HG03060 (cell line): ENCODE measurements at regions not wholly inside any gene's neighbourhood (a gene's known extent, or its start where the extent isn't known, plus 50 kb on each side); places are given as distances from the start of the nearest gene placed in this dataset.

Source experiments
- ATAC-seq: cut with Tn5 transposase; IDR thresholded peaks from one replicate; pipeline ENCODE4 v1.9.1; 2021; ENCODE audit warnings: low read depth, moderate number of reproducible peaks; ENCODE audit not compliant: unreplicated experiment

DNA sequence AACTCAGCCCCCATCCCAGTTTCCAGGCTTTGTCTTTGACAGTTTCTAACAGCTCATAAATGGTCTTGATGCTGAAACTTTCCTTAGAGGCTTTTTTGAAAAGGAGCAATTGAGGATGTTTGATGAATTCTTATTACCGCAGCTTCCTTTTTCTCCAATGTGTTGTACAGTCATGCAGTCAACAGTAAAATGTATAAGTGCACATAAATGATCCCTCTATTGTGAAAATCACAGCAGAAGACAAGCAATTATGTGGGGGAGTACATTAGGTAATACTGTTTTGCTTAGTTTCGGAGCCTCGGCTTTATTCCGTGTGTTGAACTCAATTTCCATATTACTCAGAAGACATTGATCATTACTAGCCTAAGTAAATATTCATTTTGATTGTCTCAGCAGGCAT, 673.7 kb downstream of the CDH8 start:
- no peak for ATAC-seq

DNA sequence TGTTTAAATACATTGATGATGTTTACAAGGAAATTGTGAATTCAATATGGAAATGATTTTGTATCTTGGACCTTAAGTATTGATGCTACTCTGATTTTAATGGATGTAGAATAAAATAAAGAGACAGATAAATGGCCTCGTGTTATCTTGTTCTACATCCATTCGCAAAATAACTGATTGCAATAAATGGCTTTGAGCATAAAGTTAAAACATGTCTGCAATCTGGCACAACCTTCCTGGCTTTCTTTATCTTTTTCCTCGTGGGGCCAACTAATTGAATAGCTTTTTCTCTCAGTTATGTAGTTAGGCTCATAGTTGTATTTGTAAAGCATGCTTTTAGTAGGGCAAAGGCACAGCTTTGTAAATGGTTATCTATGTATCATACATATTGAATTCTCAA, 691.4 kb downstream of the CDH8 start:
- ATAC-seq, result no peak

DNA sequence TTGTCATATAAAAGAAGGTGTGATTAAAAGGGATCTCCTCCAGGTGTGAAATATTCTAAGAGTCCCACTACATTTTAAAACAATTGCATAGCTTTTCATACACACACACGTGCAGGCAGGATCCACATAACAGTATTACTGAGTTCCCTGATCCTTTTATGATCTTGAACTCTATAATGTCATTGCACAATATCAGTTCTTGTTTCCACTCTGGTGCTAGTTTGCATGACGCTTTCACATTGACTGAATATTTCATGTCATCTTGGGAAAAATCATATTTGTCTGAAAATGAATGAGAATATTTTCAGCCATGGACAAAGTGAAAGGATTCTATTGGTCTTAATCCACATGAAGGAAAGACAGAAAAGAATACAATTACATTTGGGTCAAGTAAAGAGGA, 703.8 kb downstream of the CDH8 start:
- ATAC-seq, result no peak

DNA sequence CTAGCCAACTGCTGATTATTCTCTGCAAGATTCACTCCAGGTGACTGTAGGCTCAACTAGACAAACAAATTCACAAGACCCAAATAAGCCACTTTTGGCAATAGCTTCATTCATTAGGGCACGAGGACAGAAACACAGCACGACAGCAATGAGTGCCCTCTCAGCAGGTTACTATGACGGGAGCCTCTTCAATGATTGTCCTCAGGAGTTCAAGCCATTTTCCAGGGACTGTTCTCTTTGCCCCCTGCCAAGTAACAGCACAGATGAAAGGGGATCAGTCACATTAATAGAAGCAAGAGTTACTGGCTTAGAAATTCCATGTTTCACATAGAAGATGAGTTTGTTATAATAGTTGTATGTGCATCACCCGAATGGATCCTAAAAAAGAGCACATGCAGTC, 712.2 kb downstream of the CDH8 start:
- no peak for ATAC-seq

DNA sequence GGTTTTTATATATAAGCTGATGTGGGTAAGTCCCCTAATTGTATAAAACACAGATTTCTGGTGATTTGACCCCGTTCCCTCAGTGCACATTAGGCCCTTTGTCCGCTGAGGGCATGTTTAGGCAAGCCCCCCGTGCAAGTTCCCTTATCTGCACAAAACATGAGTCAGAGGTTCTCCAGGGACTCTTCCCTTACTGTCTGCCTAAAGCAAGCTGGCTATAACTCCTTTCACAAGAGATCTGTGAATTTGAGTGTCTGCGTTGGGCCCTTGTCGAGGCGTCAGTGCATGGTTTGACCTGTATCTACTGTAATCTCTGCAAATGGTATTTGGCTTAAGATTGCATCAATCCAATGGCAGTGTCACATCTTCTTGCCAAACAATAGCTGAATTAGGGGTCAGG, 712.8 kb downstream of the CDH8 start:
- ATAC-seq, result no peak

DNA sequence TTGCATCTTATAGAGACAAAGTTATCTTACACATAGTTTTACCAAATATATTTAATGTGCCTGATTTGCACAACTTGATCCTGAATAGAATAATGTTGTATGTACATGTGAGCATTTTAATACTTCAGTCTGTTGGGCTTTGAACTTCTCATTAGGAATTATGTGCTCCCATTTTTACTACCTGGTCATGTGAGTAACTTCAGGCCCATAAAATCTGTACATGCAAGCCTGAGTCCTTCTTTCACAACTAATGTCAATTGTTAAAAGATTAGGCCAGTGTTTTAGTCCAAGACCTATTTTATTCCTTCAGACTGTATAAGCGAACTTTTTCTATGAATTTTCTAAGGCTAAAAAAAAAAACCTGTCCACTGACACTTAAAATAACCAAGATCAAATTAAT, 715.4 kb downstream of the CDH8 start:
- no peak for ATAC-seq

DNA sequence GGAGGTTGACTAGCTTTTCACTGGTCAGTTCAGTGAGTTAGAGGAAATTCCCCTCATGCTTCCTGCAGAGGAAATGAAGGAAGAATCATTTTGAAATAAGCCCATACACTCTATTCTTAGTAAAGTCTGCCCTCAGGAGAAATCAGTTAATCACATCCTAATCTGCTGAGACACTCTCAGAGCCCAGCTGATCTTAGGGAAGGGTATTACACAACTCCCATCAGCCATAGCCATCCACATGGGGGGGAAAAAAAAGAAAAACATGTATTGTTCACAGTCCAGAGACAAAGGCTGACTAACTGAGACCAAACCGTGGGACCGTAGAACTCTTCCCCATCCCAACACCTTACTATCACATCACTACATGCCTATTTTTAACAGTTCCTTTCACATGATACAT, 722.3 kb downstream of the CDH8 start:
- no peak for ATAC-seq

DNA sequence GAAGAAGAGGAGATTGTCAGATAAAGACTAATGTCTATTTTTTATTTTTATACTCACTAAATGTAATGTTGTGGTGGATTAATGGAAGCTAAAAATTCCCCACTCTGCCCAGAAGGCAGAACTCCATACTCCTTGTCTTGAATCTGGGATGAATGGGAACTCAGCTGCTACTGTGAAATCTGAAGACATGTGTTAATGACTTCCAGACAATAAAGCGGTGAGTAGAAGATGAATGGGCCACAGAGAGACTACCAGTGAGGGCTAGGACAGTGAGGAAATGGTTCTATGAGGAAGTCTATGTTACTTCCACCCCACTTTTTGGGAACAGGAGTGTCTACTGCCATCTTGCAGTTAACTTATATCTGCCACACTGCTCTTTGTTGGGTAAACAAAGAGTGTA, 726.9 kb downstream of the CDH8 start:
- no peak for ATAC-seq

DNA sequence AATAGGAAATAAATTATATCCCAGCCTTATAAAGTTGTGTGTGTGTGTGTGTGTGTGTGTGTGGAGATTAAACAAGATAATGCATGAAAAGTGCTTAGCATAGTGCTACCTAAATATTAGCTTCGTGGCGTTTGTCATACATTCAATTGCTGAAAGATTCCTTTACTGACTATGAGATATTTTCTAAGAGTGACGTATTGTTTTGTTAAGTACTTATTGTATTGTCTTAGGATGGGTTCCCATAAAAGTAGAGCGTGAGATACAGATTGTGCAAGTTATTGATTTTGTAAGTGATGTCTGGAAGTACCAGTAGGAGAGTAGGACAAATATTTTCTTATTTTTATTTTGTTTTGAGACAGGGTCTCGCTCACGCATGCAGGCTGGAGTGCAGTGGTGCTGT, 730.0 kb downstream of the CDH8 start:
- ATAC-seq, result no peak

DNA sequence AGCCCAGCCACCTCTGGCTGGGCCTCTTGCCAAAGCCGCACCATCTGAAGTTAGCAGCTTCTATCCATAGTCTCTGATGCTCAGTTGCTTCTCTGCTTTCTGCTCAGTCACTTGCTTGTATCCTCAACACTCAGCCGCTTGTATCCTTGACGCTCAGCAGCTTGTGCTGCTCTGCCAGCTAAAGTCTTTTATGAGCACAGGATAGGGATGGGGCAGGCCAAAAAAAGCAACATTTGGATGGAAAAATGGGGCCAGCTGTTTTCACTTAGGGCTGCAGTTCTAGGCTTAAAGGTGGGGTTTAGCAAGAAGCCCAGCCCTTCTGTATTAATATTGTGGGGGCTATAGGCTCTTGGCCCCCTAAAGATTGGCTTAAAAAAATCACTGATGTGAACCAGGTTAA, 739.4 kb downstream of the CDH8 start:
- ATAC-seq, result no peak

DNA sequence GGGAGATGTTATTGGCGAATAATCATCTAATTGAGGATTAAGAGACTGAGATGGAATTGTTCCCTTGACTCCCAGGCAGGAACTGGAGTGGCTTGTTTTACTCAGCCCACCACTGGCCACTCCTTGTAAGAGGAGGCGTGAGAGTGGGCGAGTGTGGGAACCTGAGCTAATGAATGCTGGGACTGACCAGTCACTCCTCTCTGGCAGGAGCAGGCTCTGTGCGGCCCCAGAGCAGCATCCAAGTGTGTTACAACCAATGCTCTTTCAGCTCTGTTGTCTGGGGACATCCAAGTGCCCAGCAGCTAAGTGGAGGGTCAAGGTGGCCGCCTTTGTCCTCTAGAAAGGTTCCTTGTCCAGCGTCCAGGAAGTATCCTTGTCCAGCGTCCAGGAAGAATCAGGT, 739.9 kb downstream of the CDH8 start:
- ATAC-seq, result no peak

DNA sequence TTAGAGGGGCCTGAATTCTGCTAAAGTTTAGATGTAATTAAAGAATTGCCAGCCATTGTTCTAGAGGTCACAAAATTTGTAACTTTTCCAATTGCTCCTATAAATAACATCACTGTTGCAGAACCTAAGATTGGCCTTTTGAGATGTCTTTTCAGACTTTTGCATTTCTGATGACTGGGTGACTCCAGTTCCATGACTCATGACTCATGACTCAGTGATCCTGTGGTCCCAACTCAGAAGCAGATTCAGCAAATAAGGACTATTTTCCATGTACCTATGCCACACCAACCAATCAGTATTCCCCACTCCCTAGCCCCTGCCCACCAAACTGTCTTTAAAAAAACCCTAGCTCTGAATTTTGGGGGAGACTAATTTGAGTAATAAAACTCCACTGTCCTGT, 740.9 kb downstream of the CDH8 start:
- ATAC-seq, result no peak

DNA sequence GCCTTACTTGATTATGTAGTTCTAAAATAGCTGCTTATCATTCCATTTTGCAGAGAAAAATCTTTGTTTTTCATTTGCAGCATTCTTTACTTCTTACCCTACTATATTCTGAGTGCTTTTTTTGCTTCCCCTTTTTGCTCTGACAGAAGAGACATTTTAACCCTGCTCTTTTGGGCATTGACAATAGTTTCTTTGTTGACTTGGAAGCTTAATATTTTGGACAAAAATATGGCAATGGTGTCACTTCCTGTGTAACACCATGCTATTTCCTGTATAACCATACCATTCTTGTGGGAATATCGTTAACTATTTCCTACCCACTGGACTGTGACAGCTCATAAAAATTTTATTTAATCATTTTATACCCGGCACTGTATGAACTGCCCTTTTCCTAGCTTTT, 747.1 kb downstream of the CDH8 start:
- no peak for ATAC-seq

DNA sequence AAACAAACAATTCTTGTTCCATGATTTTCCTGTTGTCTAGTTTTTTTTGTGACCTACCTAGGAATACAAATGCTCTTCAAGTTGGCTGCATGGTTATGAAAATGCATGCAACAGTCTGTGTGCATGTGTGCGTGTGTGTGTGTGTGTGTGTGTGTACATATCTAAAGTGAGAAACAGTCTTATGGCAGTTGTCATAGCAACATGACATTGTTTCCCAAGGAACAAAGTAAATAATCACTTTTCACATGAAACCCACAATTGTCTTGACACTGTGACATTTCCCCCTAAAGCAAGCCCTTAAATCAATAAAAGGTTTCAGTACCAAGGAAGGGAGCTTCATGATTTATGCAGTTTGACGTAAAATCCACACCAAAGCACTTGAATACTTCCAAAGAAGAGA, 758.4 kb downstream of the CDH8 start:
- ATAC-seq, result no peak

DNA sequence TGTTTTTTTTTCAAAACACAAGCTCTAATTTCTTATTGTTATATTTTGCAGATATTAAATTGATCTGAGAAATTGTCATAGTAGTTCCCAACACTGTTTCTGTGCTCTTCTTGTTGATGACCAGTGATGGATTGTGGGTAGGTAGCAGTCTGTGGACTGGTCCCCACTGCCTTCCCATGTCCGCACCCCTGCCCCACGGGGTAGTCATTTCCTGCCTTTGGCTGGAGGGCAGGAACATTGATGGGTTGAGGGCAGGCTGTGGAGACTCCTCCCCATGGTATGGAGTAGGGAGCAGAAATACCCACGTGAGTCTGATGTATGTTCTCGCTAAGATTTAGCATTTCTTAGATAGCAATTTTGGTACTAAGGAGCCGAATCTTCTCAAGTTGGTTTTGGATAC, 762.0 kb downstream of the CDH8 start:
- no peak for ATAC-seq

DNA sequence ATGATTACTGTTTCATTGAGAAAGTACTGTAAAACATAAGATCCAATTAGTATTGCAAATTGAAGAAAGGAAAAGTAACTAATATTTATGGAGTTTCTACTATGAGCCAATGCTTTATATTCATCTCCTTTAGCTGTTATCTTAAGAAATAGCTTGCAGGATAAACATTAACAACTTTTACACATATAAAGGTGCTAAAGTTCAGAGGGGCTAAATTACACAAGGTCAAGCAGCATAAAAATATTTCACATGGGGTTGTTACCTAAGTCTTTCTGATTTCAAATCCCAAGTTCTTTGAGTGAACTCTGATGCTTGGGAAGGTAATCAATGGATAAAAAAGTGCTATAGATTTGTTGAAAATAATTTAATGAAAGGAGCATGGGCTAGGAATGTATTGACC, 765.5 kb downstream of the CDH8 start:
- no peak for ATAC-seq

DNA sequence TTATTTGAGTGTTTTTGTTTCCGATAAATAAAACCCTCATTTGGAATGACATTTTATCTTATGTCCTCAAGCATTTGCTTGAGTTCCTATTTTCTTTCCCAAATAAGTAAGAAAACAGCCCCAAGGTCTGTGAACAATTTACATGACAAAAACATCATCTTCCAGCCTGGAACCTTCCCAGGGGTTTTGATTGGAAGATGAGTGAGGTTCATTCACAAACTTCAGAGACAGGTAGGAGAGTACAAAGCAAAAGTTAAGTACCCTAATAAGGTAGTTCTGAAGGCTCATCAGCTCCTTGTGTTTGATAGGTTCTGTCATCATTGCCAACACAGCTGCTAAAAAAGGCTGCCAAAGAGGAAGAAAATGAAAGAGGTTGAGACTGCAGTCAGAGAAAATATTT, 772.8 kb downstream of the CDH8 start:
- no peak for ATAC-seq

DNA sequence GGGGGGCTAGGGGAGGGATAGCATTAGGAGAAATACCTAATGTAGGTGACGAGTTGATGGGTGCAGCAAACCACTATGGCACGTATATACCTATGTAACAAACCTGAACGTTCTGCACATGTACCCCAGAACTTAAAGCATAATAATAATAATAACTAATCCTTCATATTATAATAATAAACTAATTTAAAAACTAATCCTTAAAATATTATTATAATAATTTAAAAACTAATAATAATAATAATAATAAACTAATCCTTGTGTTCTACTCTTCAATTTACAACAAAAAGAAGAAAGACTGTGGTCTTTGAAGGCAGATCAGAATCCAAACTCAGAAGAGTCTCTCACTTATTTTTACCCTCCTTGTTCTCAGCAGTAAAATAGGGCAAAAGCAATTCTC, 774.9 kb downstream of the CDH8 start:
- no peak for ATAC-seq

DNA sequence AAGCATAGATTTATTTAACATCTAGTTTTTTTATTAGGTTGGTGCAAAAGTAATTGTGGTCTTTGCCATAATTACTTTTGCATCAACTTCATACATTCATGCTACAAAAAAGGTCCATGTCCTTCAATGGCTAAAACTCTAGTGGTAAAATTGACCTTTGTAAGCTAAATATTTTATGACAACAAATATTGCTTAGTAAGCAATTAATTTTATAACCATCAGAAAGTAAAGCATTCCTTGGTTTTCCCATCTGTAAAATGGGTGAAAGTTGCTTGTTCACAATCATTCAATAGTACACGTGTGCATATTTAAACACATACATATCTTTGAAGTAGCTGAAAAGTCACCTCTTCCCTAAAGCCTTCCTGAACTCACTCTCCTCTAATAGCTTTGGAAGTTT, 789.6 kb downstream of the CDH8 start:
- ATAC-seq, result no peak

DNA sequence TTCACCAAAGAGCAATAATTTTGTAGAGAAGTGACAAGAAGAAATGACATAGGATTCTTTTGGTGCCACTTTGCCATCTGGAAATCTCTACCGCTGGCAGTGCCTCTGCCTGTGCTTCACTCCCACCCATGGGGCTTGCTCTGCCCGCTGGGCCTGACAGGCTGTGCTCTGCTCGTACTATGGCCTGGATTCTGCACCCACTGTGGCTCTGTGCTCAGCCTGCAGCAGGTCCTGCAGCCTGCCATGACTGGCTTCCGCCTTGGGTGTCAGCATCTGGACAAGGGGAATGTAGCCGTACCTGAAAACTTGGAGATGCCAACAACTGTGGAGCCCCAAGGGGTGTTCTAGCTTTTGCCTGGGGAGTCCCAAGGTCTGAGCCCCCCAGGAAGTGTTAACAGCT, 792.3 kb downstream of the CDH8 start:
- no peak for ATAC-seq

DNA sequence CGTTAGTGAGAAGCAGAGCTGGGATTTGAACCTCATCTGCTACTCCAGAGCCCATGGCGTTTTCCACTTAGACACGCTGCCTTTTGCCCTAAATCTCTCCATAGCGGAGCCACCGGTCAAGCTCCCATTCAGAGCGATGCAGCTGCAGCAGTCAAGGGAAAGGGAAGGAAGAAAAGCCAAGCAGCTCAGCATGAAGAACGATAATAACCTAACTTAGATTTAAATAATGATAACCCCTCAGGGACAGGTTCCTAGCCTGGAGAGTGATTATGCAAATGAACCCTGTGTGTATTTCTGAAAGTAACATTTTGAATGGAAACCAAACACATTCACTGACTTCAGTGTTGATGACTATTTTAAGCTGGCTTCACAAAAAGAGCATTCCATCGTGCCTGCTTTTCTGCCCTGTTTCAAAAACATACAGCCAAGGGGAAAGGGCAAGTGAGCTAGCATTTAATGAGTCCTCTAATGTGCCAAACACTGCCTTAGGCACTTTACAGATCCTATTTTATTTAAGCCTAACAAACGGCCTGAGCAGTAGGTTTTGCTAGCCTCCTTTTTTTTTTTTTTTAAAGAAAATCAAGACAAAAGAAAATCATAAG, 798.3 kb downstream of the CDH8 start:
- ATAC-seq, result no peak

DNA sequence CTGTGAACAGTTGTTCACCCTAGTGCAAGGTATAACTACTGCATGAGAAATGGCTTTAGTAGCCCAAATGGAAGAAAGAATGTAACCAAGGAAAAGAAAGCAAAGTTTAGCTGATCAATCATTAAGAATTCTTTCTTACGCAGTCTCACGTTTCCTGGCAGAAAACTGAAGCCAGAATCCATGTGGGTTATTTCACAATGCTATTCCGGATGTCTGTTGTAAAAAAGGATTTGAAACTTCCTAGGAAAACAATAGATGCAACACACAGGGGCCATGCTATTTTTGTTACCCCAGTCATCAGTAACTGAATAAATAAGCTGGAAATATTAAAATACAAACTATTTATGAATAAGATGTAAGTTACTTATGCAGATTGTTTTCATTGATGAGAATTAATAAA, 802.5 kb downstream of the CDH8 start:
- no peak for ATAC-seq

DNA sequence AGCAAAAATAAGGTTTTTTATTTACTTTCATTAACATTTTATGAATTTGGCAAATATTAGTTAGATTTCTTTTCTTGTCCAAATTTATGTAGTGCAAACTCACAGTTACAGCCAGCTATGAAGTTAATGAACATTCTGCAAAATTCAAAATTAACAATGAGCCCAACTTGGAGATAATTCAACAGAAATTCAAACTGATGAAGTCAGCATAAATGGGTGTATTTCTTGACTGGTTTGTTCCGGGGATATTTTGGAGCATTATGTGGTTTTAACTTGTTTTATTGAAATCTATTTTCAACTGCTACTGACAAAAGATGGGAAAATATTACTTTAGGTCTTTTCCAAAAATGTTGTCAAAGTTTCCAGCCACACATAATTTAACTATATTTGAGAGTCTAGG, 807.9 kb downstream of the CDH8 start:
- ATAC-seq, result no peak
